ENCODE measurements at regions not wholly inside any gene's neighbourhood (a gene's known extent, or its start where the extent isn't known, plus 50 kb on each side); places are given as distances from the start of the nearest gene placed in this dataset.

DNA sequence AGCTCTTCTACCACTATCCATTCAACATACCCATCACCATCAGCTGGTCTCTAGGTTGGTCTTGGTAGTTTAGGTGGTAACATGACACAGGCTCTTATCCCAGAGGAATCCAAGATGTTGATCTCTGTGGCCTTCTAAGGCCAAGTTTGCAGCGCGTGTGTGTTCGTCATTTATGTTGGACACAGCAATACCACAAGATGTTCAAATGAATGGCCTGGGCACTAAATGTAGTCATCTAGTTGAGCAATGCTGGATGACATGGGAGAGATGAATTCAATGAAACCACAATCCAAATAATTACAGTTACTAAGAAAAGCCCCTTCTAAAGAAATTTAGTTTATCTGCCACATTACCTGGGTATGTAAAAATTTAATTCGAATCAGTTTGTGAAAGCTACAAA is 292.4 kb downstream of the MRPS30 start:
- Mint-ChIP-seq H3K9me3 (peaks cover 32% of the 10 kb centered on the region), H3K36me3 (peaks cover 31% of the 10 kb centered on the region), H3K4me3 (no peak overlapping the region), H3K27ac (no peak overlapping the region), H3K27me3 (ENCODE audit: low read depth) (no peaks in the 10 kb centered on the region), H3K4me1 (peaks cover 7% of the 10 kb centered on the region)
- TF ChIP-seq NFE2L1 (CRISPR knock-in tag; IDR thresholded peaks at IDR 0.05) (no peak), ZBTB21 (CRISPR knock-in tag; IDR thresholded peaks at IDR 0.05; ENCODE audit: borderline replicate concordance) (no peak), JAZF1 (CRISPR knock-in tag; IDR thresholded peaks at IDR 0.05) (no peak), CREM (CRISPR knock-in tag; IDR thresholded peaks at IDR 0.05) (no peak), JUN (CRISPR knock-in tag; IDR thresholded peaks at IDR 0.05) (no peak), FOXK1 (CRISPR knock-in tag; IDR thresholded peaks at IDR 0.05) (no peak), ESRRA (CRISPR knock-in tag; IDR thresholded peaks at IDR 0.05; ENCODE audit: borderline replicate concordance) (no peak)
- TF ChIP-seq, protein P1, sequence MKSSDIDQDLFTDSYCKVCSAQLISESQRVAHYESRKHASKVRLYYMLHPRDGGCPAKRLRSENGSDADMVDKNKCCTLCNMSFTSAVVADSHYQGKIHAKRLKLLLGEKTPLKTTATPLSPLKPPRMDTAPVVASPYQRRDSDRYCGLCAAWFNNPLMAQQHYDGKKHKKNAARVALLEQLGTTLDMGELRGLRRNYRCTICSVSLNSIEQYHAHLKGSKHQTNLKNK (CRISPR knock-in tag; IDR thresholded peaks at IDR 0.05), result no peak
- TF ChIP-seq, protein P2, sequence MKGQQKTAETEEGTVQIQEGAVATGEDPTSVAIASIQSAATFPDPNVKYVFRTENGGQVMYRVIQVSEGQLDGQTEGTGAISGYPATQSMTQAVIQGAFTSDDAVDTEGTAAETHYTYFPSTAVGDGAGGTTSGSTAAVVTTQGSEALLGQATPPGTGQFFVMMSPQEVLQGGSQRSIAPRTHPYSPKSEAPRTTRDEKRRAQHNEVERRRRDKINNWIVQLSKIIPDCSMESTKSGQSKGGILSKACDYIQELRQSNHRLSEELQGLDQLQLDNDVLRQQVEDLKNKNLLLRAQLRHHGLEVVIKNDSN (CRISPR knock-in tag; IDR thresholded peaks at IDR 0.05), result no peak
- TF ChIP-seq, protein P3, sequence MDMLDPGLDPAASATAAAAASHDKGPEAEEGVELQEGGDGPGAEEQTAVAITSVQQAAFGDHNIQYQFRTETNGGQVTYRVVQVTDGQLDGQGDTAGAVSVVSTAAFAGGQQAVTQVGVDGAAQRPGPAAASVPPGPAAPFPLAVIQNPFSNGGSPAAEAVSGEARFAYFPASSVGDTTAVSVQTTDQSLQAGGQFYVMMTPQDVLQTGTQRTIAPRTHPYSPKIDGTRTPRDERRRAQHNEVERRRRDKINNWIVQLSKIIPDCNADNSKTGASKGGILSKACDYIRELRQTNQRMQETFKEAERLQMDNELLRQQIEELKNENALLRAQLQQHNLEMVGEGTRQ (CRISPR knock-in tag; IDR thresholded peaks at IDR 0.05), result no peak
- TF ChIP-seq, protein P4, sequence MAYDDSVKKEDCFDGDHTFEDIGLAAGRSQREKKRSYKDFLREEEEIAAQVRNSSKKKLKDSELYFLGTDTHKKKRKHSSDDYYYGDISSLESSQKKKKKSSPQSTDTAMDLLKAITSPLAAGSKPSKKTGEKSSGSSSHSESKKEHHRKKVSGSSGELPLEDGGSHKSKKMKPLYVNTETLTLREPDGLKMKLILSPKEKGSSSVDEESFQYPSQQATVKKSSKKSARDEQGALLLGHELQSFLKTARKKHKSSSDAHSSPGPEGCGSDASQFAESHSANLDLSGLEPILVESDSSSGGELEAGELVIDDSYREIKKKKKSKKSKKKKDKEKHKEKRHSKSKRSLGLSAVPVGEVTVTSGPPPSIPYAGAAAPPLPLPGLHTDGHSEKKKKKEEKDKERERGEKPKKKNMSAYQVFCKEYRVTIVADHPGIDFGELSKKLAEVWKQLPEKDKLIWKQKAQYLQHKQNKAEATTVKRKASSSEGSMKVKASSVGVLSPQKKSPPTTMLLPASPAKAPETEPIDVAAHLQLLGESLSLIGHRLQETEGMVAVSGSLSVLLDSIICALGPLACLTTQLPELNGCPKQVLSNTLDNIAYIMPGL (CRISPR knock-in tag; IDR thresholded peaks at IDR 0.05), result no peak
- TF ChIP-seq, protein P5, sequence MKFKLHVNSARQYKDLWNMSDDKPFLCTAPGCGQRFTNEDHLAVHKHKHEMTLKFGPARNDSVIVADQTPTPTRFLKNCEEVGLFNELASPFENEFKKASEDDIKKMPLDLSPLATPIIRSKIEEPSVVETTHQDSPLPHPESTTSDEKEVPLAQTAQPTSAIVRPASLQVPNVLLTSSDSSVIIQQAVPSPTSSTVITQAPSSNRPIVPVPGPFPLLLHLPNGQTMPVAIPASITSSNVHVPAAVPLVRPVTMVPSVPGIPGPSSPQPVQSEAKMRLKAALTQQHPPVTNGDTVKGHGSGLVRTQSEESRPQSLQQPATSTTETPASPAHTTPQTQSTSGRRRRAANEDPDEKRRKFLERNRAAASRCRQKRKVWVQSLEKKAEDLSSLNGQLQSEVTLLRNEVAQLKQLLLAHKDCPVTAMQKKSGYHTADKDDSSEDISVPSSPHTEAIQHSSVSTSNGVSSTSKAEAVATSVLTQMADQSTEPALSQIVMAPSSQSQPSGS (CRISPR knock-in tag; IDR thresholded peaks at IDR 0.05; ENCODE audit: borderline replicate concordance, low read depth), result no peak
- TF ChIP-seq, protein P6, sequence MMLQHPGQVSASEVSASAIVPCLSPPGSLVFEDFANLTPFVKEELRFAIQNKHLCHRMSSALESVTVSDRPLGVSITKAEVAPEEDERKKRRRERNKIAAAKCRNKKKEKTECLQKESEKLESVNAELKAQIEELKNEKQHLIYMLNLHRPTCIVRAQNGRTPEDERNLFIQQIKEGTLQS (CRISPR knock-in tag; conservative IDR thresholded peaks at IDR 0.05), result no peak
- TF ChIP-seq, protein P7, sequence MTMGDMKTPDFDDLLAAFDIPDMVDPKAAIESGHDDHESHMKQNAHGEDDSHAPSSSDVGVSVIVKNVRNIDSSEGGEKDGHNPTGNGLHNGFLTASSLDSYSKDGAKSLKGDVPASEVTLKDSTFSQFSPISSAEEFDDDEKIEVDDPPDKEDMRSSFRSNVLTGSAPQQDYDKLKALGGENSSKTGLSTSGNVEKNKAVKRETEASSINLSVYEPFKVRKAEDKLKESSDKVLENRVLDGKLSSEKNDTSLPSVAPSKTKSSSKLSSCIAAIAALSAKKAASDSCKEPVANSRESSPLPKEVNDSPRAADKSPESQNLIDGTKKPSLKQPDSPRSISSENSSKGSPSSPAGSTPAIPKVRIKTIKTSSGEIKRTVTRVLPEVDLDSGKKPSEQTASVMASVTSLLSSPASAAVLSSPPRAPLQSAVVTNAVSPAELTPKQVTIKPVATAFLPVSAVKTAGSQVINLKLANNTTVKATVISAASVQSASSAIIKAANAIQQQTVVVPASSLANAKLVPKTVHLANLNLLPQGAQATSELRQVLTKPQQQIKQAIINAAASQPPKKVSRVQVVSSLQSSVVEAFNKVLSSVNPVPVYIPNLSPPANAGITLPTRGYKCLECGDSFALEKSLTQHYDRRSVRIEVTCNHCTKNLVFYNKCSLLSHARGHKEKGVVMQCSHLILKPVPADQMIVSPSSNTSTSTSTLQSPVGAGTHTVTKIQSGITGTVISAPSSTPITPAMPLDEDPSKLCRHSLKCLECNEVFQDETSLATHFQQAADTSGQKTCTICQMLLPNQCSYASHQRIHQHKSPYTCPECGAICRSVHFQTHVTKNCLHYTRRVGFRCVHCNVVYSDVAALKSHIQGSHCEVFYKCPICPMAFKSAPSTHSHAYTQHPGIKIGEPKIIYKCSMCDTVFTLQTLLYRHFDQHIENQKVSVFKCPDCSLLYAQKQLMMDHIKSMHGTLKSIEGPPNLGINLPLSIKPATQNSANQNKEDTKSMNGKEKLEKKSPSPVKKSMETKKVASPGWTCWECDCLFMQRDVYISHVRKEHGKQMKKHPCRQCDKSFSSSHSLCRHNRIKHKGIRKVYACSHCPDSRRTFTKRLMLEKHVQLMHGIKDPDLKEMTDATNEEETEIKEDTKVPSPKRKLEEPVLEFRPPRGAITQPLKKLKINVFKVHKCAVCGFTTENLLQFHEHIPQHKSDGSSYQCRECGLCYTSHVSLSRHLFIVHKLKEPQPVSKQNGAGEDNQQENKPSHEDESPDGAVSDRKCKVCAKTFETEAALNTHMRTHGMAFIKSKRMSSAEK (CRISPR knock-in tag; IDR thresholded peaks at IDR 0.05; ENCODE audit: borderline replicate concordance), result no peak
- TF ChIP-seq, protein P8, sequence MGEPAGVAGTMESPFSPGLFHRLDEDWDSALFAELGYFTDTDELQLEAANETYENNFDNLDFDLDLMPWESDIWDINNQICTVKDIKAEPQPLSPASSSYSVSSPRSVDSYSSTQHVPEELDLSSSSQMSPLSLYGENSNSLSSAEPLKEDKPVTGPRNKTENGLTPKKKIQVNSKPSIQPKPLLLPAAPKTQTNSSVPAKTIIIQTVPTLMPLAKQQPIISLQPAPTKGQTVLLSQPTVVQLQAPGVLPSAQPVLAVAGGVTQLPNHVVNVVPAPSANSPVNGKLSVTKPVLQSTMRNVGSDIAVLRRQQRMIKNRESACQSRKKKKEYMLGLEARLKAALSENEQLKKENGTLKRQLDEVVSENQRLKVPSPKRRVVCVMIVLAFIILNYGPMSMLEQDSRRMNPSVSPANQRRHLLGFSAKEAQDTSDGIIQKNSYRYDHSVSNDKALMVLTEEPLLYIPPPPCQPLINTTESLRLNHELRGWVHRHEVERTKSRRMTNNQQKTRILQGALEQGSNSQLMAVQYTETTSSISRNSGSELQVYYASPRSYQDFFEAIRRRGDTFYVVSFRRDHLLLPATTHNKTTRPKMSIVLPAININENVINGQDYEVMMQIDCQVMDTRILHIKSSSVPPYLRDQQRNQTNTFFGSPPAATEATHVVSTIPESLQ (CRISPR knock-in tag; IDR thresholded peaks at IDR 0.05), result no peak
- DNase-seq (ENCODE audit: low spot score), result no peak
- ATAC-seq, result no peak
- POLR2A ChIA-PET, result no interaction called here
- CTCF ChIA-PET, result no interaction called here

Measured in WTC11 (cell line).